HuH-7.5 (cell line): ENCODE measurements at regions not wholly inside any gene's neighbourhood (a gene's known extent, or its start where the extent isn't known, plus 50 kb on each side); places are given as distances from the start of the nearest gene placed in this dataset.
A peak's percentile ranks its signal among the peaks of the same experiment; 100 is the strongest.

Experiments
- DNase-seq: peaks from one replicate; pipeline ENCODE4 v3.0.0; 2011; ENCODE audit warnings: low spot score

DNA sequence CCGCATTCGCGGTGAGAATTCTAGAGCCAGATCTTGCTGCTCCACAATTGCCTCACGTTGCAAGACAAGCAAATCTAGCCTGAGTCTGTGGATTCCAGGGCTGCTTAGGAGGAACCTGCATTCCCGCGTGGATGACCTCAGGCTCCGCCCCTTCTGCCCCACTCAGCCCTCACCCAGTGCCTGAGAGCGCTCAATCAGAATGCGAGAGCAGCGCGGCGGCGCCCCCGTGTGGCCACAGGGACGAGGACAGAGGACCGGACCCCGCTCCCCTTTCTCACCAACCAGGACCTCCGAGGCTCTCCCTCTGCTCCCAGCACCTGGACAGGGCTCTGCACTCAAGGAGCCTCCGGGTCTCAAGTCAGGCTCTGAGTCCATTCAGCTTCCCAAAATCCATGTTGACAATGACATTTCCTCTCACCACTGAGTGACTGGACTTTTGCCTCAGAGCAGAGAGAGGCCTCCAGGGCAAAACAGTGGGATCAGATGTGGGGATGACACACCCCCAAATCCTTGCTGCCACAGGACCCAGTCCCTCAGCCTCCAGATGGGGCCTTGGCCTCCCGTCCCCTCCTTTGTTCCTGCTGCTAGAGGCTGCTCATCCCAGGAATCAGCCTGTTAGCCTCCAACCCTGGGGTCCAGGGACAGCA, 52.0 kb downstream of the RPP21 start:
- DNase-seq = peak; percentile 45

DNA sequence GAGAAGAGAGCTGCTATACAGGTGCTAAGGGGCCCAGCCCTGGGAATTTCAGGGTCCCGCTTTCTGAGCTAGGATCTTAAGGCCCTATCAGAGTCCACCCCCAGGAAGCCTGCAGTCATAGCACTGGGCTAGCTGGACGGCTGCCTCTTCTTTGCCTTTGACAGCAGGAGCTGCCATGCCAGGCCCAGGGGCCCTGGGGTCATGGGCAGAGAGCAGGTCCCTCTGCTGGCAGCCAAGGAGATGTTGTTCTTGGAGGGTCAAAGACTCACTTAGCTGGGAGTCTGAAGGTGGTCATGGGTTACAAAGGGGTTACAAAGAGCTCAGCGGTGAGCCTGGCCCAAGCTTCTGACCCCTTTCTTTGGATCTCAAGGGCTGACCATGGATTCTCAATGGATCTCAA, 52.7 kb downstream of the RPP21 start:
- no peak for DNase-seq

DNA sequence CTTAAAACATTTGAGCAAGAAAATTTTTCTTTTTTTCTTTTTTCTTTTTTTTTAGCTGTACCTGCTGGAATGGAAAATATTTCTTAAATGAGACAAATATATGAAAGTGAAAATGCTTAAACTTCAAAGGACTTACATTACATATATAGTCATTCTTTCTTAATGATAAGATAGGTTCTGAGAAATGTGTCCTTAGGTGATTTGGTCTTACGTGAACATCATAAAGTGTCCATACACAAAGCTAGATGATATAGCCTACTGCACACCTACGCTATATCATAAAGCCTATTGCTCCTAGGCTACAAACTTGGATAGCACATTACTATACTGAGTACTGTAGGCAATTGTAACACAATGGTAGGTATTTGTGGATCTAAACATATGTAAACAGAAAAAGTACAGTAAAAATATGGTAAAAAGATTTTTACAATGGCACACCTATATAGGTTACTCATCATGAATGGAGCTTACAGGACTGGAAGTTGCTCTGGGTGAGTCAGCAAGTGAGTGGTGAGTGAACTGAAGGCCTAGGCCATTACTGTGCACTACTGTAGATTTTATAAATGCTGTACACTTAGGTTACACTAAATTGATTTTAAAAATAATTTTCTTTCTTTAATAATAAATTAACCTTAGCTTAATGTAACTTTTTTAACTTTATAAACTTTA, 54.6 kb downstream of the RPP21 start:
- no peak for DNase-seq

DNA sequence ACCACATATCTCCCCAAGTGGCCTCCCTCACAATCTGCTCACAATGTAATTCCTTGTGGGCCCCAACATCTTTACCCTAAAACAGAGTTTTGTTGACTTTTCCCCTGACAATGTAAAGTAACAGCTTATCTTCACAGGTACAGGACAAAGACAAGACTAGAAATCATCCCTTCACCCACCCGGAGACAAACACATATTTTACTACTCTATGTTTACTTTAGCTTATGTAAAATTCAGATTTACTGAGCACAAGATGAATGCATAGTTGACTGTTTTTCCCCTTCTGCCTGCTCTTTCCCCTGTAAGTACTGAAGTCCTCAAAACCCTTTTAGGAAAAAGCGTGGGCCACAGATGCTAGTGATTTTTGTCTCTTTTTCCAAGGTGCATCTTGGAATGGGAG, 61.0 kb downstream of the RPP21 start:
- DNase-seq = no peak

DNA sequence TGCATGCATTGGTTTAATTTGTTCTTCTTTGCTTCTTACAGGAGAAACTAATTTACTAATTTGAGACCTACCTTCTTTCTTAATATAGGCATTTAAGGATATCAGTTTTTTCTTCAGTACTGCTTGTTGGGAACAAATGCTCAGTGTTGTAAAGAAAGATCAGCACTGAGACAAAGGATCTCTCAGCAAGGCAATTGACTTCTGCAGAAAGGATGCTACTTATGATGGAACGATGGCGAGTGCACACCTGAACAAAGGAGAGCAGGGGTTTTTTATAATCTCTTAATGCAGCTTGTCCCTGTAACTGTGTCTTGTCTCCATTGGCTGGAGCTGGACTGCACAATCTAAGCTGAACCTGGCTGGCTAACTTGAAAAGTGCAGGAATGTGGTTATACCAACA, 64.2 kb downstream of the RPP21 start:
- DNase-seq = no peak

DNA sequence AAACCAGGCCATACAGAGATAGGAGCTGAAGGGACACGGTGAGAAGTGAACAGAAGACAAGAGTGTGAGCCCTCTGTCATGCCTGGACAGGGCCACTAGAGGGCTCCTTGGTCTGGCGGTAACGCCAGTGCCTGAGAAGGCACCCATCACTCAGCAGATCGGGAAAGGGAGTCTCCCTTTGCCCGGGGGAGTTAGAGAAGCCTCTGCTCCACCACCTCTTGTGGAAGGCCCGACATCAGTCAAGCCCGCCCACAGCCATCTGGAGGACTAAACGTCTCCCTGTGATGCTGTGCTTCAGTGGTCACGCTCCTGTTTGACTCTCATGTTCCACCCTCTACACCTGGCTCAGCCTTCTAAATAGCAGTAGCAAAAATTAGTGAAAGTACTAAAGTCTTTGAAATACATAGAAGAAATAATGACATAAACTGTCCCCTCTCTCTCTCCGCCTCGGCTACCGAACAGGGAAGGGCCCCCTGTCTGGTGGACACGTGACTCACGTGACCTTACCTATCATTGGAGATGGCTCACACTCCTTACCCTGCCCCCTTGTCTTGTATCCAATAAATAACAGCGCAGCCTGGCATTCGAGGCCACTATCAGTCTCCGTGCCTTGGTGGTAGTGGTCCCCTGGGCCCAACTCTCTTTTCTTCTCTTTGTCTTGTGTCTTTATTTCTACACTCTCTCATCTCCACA, 66.7 kb downstream of the RPP21 start:
- no peak for DNase-seq

DNA sequence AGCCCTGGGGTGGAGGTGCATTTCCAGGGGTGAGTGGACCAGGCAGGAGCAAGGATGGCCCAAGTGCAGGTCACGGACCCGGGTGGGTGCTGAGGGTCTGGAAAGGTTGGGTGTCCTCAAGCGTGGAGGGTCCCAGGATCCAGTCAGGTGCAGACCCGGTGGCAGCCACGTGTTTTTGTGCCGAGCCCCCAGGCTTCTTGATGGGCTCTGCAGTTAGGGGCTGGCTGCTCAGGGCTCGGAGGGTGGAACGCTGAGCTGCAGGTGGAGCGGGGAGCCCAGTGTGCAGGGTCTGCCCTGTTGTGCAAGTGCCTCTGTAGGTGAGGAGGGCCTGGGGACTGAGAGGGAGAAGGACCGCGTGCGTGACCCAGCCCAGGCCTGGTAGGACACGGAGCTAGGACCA, 70.9 kb upstream of the HLA-E start:
- DNase-seq = no peak

DNA sequence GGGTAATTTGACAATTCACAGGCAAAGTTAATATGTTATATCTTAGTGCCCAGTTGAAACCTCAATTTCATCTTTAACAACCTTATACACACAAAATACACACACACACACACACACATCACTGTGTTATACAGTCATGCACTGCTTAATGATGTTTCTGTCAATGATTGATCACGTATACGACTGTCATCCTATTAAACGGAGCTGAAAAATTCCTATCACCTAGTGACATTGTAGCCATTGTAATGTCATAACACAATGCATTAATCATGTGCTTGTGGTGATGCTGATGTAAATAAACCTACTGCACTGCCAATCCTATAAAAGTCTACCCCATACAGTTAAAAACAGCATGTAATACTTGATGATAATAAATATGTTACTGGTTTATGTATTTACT, 64.8 kb upstream of the HLA-E start:
- DNase-seq = no peak
